IPS DF 19.7 (cell line): ENCODE measurements at regions not wholly inside any gene's neighbourhood (a gene's known extent, or its start where the extent isn't known, plus 50 kb on each side); places are given as distances from the start of the nearest gene placed in this dataset.
A peak's percentile ranks its signal among the peaks of the same experiment; 100 is the strongest.
"Not testable (repeated sequence)": the region's sequence is repeated elsewhere in the genome, so short reads cannot be mapped to it uniquely, and the experiment has no call there.

Source experiments
- DNase-seq: peaks from one replicate; pipeline ENCODE4 v3.0.0-alpha.2; 2013; ENCODE audit warnings: low read depth, low spot score

GRCh38 chr5:96101358-96102089 lies 139.9 kb upstream of the ELL2 start:
- DNase-seq, result no peak

GRCh38 chr5:96097488-96097887 lies 135.8 kb upstream of the ELL2 start:
- not testable (repeated sequence) for DNase-seq

- no peak for DNase-seq
These were observed 135.1 kb upstream of the ELL2 start for GRCh38 chr5:96096724-96097123.

GRCh38 chr5:96094904-96095303 lies 133.3 kb upstream of the ELL2 start:
- no peak for DNase-seq

- no peak for DNase-seq
These were observed 132.3 kb upstream of the ELL2 start for GRCh38 chr5:96093890-96094381.

GRCh38 chr5:96093340-96093739 lies 131.7 kb upstream of the ELL2 start:
- no peak for DNase-seq

GRCh38 chr5:96091874-96092273 lies 130.2 kb upstream of the ELL2 start:
- no peak for DNase-seq

GRCh38 chr5:96090215-96090614 lies 128.6 kb upstream of the ELL2 start:
- no peak for DNase-seq

GRCh38 chr5:96088706-96089498 lies 127.3 kb upstream of the ELL2 start:
- DNase-seq, result no peak

- no peak for DNase-seq
These were observed 126.3 kb upstream of the ELL2 start for GRCh38 chr5:96087939-96088338.

- DNase-seq, result no peak
These were observed 123.3 kb upstream of the ELL2 start for GRCh38 chr5:96084874-96085506.

GRCh38 chr5:96083361-96083881 lies 121.8 kb upstream of the ELL2 start:
- DNase-seq, result peak; percentile 33

- DNase-seq, result no peak
These were observed 119.7 kb upstream of the ELL2 start for GRCh38 chr5:96081276-96081858.

GRCh38 chr5:96080557-96080956 lies 118.9 kb upstream of the ELL2 start:
- DNase-seq, result no peak

- no peak for DNase-seq
These were observed 118.3 kb upstream of the ELL2 start for GRCh38 chr5:96079962-96080361.

- DNase-seq, result no peak
These were observed 117.4 kb upstream of the ELL2 start for GRCh38 chr5:96079075-96079474.

- DNase-seq, result no peak
These were observed 114.8 kb upstream of the ELL2 start for GRCh38 chr5:96076451-96076850.

- DNase-seq, result no peak
These were observed 114.1 kb upstream of the ELL2 start for GRCh38 chr5:96075579-96076289.

GRCh38 chr5:96074870-96075269 lies 113.2 kb upstream of the ELL2 start:
- DNase-seq, result no peak

GRCh38 chr5:96074460-96074859 lies 112.8 kb upstream of the ELL2 start:
- no peak for DNase-seq

GRCh38 chr5:96072791-96073165 lies 111.1 kb upstream of the ELL2 start:
- DNase-seq, result no peak
